MCF 10A (cell line): ENCODE measurements at regions not wholly inside any gene's neighbourhood (a gene's known extent, or its start where the extent isn't known, plus 50 kb on each side); places are given as distances from the start of the nearest gene placed in this dataset.

Experiments
- BruUV-seq: library from RNA; stranded (reverse); fragments of 400-500 nt; replicated peaks from 2 replicates; lab custom pipeline; 2021; lab: Mats Ljungman, UMichigan
- CTCF ChIA-PET: fragments of 300-600 bp; sonication (Branson Sonifier 250); formaldehyde crosslinking; extraction: SDS; loops from one replicate; lab custom pipeline; 2021; ENCODE audit warnings: antibody characterized with exemption, inconsistent platforms; lab: Yijun Ruan, JAX
- POLR2A ChIA-PET: fragments of 300-600, 350-650 bp; sonication (Branson Sonifier 250); formaldehyde crosslinking; extraction: SDS; loops from one replicate; lab custom pipeline; 2020; ENCODE audit warnings: antibody characterized with exemption, inconsistent platforms; lab: Yijun Ruan, JAX
- DNase-seq: peaks from one replicate; pipeline ENCODE4 v3.0.0-alpha.2; 2018; ENCODE audit not compliant: unreplicated experiment
- H3K27ac Mint-ChIP-seq: one replicate; pipeline ENCODE4 v1.8.0; 2022; ENCODE audit warnings: mild to moderate bottlenecking, low read depth, mixed read lengths; ENCODE audit not compliant: unreplicated experiment
- H3K27me3 Mint-ChIP-seq: one replicate; pipeline ENCODE4 v1.8.0; 2022; ENCODE audit warnings: mixed read lengths; ENCODE audit not compliant: insufficient read depth, unreplicated experiment
- H3K36me3 Mint-ChIP-seq: one replicate; pipeline ENCODE4 v1.8.0; 2022; ENCODE audit warnings: mild to moderate bottlenecking, moderate library complexity, mixed read lengths; ENCODE audit not compliant: insufficient read depth, unreplicated experiment
- H3K4me1 Mint-ChIP-seq: one replicate; pipeline ENCODE4 v1.8.0; 2022; ENCODE audit warnings: mixed read lengths; ENCODE audit not compliant: insufficient read depth, unreplicated experiment
- H3K4me3 Mint-ChIP-seq: one replicate; pipeline ENCODE4 v1.8.0; 2022; ENCODE audit warnings: mild to moderate bottlenecking, moderate library complexity, mixed read lengths; ENCODE audit not compliant: unreplicated experiment
- H3K9me3 Mint-ChIP-seq: one replicate; pipeline ENCODE4 v1.8.0; 2022; ENCODE audit warnings: mixed read lengths; ENCODE audit not compliant: unreplicated experiment
- intact Hi-C: fragments of 100-400 bp; cut with micrococcal nuclease; formaldehyde crosslinking; loops from 2 replicates; pipeline ENCODE4 v1.14.1; 2022
- TF ChIP-seq, protein P1 (sequence below): fragments of 200-600 bp; IDR thresholded peaks from one replicate; pipeline ENCODE4 v1.8.0; 2022; ENCODE audit warnings: antibody characterized with exemption, mild to moderate bottlenecking; ENCODE audit not compliant: unreplicated experiment

DNA sequence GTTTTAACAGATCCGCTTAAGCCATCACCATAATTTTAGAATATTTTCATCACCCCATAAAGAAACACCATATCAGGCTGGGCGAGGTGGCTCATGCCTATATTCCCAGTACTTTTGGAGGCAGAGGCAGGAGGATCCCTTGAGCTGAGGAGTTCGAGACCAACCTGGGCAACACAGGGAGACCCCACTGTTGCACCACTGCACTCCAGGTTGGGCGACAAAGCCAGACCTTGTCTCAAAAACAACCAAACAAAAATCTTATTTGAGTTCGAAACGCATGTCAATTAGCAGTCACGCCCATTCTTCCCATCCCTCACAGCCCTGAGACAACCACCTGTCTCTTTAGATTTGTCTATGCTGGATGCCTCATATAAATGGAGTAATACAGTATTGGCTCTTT is 119.9 kb downstream of the KLF13 start:
- intact Hi-C loops, result no loop called here
- no peaks in the 10 kb centered on the region for H3K27me3 Mint-ChIP-seq
- TF ChIP-seq, protein P1, sequence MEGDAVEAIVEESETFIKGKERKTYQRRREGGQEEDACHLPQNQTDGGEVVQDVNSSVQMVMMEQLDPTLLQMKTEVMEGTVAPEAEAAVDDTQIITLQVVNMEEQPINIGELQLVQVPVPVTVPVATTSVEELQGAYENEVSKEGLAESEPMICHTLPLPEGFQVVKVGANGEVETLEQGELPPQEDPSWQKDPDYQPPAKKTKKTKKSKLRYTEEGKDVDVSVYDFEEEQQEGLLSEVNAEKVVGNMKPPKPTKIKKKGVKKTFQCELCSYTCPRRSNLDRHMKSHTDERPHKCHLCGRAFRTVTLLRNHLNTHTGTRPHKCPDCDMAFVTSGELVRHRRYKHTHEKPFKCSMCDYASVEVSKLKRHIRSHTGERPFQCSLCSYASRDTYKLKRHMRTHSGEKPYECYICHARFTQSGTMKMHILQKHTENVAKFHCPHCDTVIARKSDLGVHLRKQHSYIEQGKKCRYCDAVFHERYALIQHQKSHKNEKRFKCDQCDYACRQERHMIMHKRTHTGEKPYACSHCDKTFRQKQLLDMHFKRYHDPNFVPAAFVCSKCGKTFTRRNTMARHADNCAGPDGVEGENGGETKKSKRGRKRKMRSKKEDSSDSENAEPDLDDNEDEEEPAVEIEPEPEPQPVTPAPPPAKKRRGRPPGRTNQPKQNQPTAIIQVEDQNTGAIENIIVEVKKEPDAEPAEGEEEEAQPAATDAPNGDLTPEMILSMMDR, result no peak
- H3K27ac Mint-ChIP-seq, result no peak overlapping the region
- CTCF ChIA-PET, result interaction anchor here (0.9 kb wide), 1 partner anchor 10 kb away, joined by 3 read pairs; no protein-coding TSS in a partner anchor
- BruUV-seq, result no TSS peak
- peaks cover 28% of the 10 kb centered on the region for H3K4me1 Mint-ChIP-seq
- no peak for DNase-seq
- peaks cover 10% of the 10 kb centered on the region for H3K9me3 Mint-ChIP-seq
- POLR2A ChIA-PET, result interaction anchor here (1.3 kb wide), 1 partner anchor 10 kb away, joined by 3 read pairs; no protein-coding TSS in a partner anchor
- no peaks in the 10 kb centered on the region for H3K36me3 Mint-ChIP-seq
- no peak overlapping the region for H3K4me3 Mint-ChIP-seq

- Mint-ChIP-seq H3K4me1 (peaks cover 16% of the 10 kb centered on the region), H3K9me3 (peaks cover 11% of the 10 kb centered on the region), H3K27ac (no peak overlapping the region), H3K36me3 (no peaks in the 10 kb centered on the region), H3K27me3 (no peaks in the 10 kb centered on the region), H3K4me3 (no peak overlapping the region)
- intact Hi-C loops, result no loop called here
- POLR2A ChIA-PET, result no interaction called here
- TF ChIP-seq, protein P1, result no peak
- no peak for DNase-seq
- CTCF ChIA-PET, result interaction anchor here (0.6 to 0.9 kb wide), 3 partner anchors 39 to 1630 kb away, joined by 3 to 5 read pairs (median 3); no protein-coding TSS in a partner anchor
- no TSS peak for BruUV-seq
Observed at GRCh38 chr15:31447931-31448634, 121.4 kb downstream of the KLF13 start.

DNA sequence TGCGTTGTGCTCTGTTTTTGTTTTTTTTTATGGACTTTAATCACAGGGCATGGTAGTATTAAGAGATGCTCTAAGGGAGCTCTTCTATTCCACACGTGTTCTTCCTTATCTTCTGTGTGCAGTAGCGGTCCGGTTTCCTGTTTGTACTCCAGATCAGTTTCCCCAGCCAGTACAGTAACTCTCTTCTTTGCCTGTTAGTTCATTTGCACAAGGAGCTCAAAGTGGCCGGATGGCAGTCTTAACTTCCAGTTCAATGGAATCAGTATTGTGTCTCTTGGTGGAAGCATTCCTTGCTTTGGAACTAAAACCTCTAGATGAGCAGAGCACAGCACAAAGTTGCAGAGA is 122.0 kb downstream of the KLF13 start:
- CTCF ChIA-PET, result interaction anchor here (0.6 to 0.9 kb wide), 3 partner anchors 39 to 1629 kb away, joined by 3 to 5 read pairs (median 3); no protein-coding TSS in a partner anchor
- no peak overlapping the region for H3K27ac Mint-ChIP-seq
- DNase-seq, result no peak
- no peaks in the 10 kb centered on the region for H3K36me3 Mint-ChIP-seq
- POLR2A ChIA-PET, result no interaction called here
- TF ChIP-seq, protein P1, result no peak
- H3K27me3 Mint-ChIP-seq, result no peaks in the 10 kb centered on the region
- peaks cover 11% of the 10 kb centered on the region for H3K9me3 Mint-ChIP-seq
- intact Hi-C loops, result no loop called here
- peaks cover 14% of the 10 kb centered on the region for H3K4me1 Mint-ChIP-seq
- BruUV-seq, result no TSS peak
- H3K4me3 Mint-ChIP-seq, result no peak overlapping the region

DNA sequence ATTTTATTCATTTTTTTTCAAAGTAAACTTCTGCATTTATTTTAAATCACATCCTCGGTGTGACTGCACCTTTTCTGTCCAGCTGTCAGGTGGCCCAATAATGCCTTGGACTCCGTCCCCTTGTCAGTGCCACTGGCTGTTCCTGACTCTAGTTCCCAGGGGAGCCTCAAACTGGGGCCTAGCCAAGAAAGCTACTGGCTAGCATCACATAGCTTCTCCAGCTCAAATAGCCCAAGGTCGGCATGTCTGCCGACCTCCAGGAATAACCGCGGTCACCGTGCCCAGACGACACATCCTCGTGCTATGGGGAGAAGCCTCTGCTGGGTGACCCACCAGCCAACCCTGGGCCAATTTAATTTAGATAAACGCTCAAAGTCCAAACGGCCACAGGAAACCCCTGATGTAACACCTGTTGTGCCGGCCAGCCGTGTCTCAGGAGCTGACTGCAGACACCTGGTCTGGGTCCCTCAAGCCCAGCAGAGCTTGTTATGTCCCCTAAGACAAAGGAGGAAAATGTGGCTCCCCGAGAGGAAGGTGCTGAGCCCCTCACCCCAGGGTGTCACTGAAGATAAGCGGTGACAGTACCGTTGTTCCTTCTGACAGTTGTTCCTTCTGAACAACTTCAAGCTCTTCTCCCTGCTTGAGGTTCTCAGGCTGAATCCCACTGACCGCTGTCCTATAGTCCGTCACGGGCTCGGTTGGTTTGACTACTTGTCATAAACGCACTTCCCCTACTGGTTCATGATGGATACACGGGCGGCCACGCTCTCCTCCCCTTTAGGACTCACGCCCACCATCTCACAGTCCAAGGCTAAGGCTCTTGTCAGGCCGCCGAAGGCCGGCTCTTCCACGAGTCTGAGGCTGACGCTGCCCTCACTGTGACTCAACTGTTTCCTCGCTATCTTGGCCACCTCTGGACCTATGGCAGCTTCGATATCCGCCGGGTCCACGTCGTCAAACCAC is 126.2 kb downstream of the KLF13 start:
- Mint-ChIP-seq H3K9me3 (peaks cover 19% of the 10 kb centered on the region), H3K27ac (no peak overlapping the region), H3K4me3 (no peak overlapping the region), H3K27me3 (no peaks in the 10 kb centered on the region), H3K4me1 (peaks cover 16% of the 10 kb centered on the region), H3K36me3 (no peaks in the 10 kb centered on the region)
- ChIA-PET CTCF (interaction anchor here (1.0 kb wide), 1 partner anchor 88 kb away, joined by 3 read pairs; no protein-coding TSS in a partner anchor), POLR2A (interaction anchor here (0.6 kb wide), 1 partner anchor 462 kb away, joined by 3 read pairs; no protein-coding TSS in a partner anchor)
- intact Hi-C loops, result no loop called here
- TF ChIP-seq, protein P1, result no peak
- no peak for DNase-seq
- BruUV-seq, result no TSS peak
